Endodermal cell (in vitro differentiated cells): ENCODE measurements at regions not wholly inside any gene's neighbourhood (a gene's known extent, or its start where the extent isn't known, plus 50 kb on each side); places are given as distances from the start of the nearest gene placed in this dataset.

Experiments
- DNase-seq: peaks from one replicate; pipeline ENCODE4 v3.0.0-alpha.2; 2017
- H3K27ac ChIP-seq: 2 replicates; pipeline ENCODE4 v1.5.1; 2013; ENCODE audit warnings: mild to moderate bottlenecking, low read depth, low read length, moderate library complexity
- H3K27me3 ChIP-seq: 2 replicates; pipeline ENCODE4 v1.6.1; 2013; ENCODE audit warnings: mild to moderate bottlenecking, low read length, moderate library complexity; ENCODE audit not compliant: insufficient read depth, control insufficient read depth, poor library complexity, severe bottlenecking
- H3K36me3 ChIP-seq: 2 replicates; pipeline ENCODE4 v1.7.0; 2013; ENCODE audit warnings: mild to moderate bottlenecking, low read length, moderate library complexity; ENCODE audit not compliant: control insufficient read depth, insufficient read depth
- H3K4me1 ChIP-seq: one replicate; pipeline ENCODE4 v1.7.0; 2013; ENCODE audit warnings: low read length; ENCODE audit not compliant: control insufficient read depth, insufficient read depth
- H3K4me3 ChIP-seq: 2 replicates; pipeline ENCODE4 v1.5.1; 2013; ENCODE audit warnings: mild to moderate bottlenecking, low read length, moderate library complexity
- H3K9ac ChIP-seq: 2 replicates; pipeline ENCODE4 v1.6.1; 2013; ENCODE audit warnings: mild to moderate bottlenecking, low read length, moderate library complexity; ENCODE audit not compliant: poor library complexity, severe bottlenecking; ENCODE audit errors: extremely low read depth
- H3K9me3 ChIP-seq: 2 replicates; pipeline ENCODE4 v1.6.1; 2013; ENCODE audit warnings: mild to moderate bottlenecking, low read length, moderate library complexity; ENCODE audit not compliant: control insufficient read depth
- H3K27ac Mint-ChIP-seq: 2 replicates; pipeline ENCODE4 v1.8.0; 2020; ENCODE audit warnings: mixed read lengths
- H3K27me3 Mint-ChIP-seq: 2 replicates; pipeline ENCODE4 v1.8.0; 2021; ENCODE audit warnings: mild to moderate bottlenecking, mixed read lengths; ENCODE audit not compliant: insufficient read depth
- H3K36me3 Mint-ChIP-seq: 2 replicates; pipeline ENCODE4 v1.8.0; 2020; ENCODE audit warnings: low read depth, mixed read lengths
- H3K4me1 Mint-ChIP-seq: 2 replicates; pipeline ENCODE4 v1.8.0; 2020; ENCODE audit warnings: mixed read lengths
- H3K4me3 Mint-ChIP-seq: 2 replicates; pipeline ENCODE4 v1.8.0; 2020; ENCODE audit warnings: mild to moderate bottlenecking, moderate library complexity, mixed read lengths
- H3K9me3 Mint-ChIP-seq: 2 replicates; pipeline ENCODE4 v1.8.0; 2020; ENCODE audit warnings: mild to moderate bottlenecking, mixed read lengths
- CTCF ChIP-seq: fragments of 200-600 bp; sonication (generic); conservative IDR thresholded peaks from 2 replicates; pipeline ENCODE4 v1.5.0; 2021; ENCODE audit warnings: antibody characterized with exemption, mild to moderate bottlenecking
- WGBS, 2 experiments: methylation state at CpG; one replicate each; pipeline versions ENCODE4 v1.1.5 to v1.1.7; 2013; ENCODE audit warnings: missing lambda C conversion rate in 2 of 2, mixed read lengths in 1 of 2; ENCODE audit not compliant: insufficient coverage in 1 of 2, insufficient read length in 1 of 2; 5-methylcytosine and 5-hydroxymethylcytosine counted together

- peak; percentile 38 for TF ChIP-seq CTCF
- Mint-ChIP-seq H3K9me3 (no peaks in the 10 kb centered on the region), H3K4me3 (no peak overlapping the region), H3K27me3 (no peaks in the 10 kb centered on the region), H3K36me3 (no peaks in the 10 kb centered on the region), H3K27ac (no peak overlapping the region), H3K4me1 (no peaks in the 10 kb centered on the region)
- Histone ChIP-seq H3K27me3 (no peaks in the 10 kb centered on the region), H3K36me3 (no peaks in the 10 kb centered on the region), H3K9ac (no peak overlapping the region), H3K4me1 (no peaks in the 10 kb centered on the region), H3K9me3 (no peaks in the 10 kb centered on the region), H3K4me3 (no peak overlapping the region), H3K27ac (no peak overlapping the region)
- DNase-seq = no peak
- WGBS, 2 experiments = 51 to 71% methylated on average over 10 to 12 of the region's 12 CpGs
Observed at GRCh38 chr20:62583424-62583920, 58.8 kb upstream of the SLCO4A1 start.

- no peaks in the 10 kb centered on the region for H3K9me3 ChIP-seq
- no peaks in the 10 kb centered on the region for H3K9me3 Mint-ChIP-seq
- H3K27me3 ChIP-seq = no peaks in the 10 kb centered on the region
- no peaks in the 10 kb centered on the region for H3K4me1 Mint-ChIP-seq
- no peak overlapping the region for H3K4me3 Mint-ChIP-seq
- no peaks in the 10 kb centered on the region for H3K27me3 Mint-ChIP-seq
- no peak overlapping the region for H3K27ac ChIP-seq
- H3K4me1 ChIP-seq = no peaks in the 10 kb centered on the region
- WGBS, 2 experiments = 76 to 84% methylated on average over 11 to 16 of the region's 16 CpGs
- H3K27ac Mint-ChIP-seq = no peak overlapping the region
- DNase-seq = no peak
- no peaks in the 10 kb centered on the region for H3K36me3 Mint-ChIP-seq
- no peak for TF ChIP-seq CTCF
- no peak overlapping the region for H3K9ac ChIP-seq
- H3K36me3 ChIP-seq = no peaks in the 10 kb centered on the region
- H3K4me3 ChIP-seq = no peak overlapping the region
Observed at GRCh38 chr20:62584671-62585460, 57.4 kb upstream of the SLCO4A1 start.

GRCh38 chr20:62585461-62585970 lies 56.8 kb upstream of the SLCO4A1 start:
- DNase-seq = no peak
- H3K4me3 Mint-ChIP-seq = no peak overlapping the region
- 76 to 86% methylated on average over 10 to 22 of the region's 22 CpGs for WGBS, 2 experiments
- no peaks in the 10 kb centered on the region for H3K36me3 ChIP-seq
- no peaks in the 10 kb centered on the region for H3K4me1 ChIP-seq
- no peak for TF ChIP-seq CTCF
- H3K27ac Mint-ChIP-seq = no peak overlapping the region
- no peaks in the 10 kb centered on the region for H3K27me3 Mint-ChIP-seq
- no peaks in the 10 kb centered on the region for H3K4me1 Mint-ChIP-seq
- no peaks in the 10 kb centered on the region for H3K9me3 Mint-ChIP-seq
- H3K27ac ChIP-seq = no peak overlapping the region
- H3K36me3 Mint-ChIP-seq = no peaks in the 10 kb centered on the region
- no peak overlapping the region for H3K4me3 ChIP-seq
- no peaks in the 10 kb centered on the region for H3K27me3 ChIP-seq
- H3K9ac ChIP-seq = no peak overlapping the region
- H3K9me3 ChIP-seq = no peaks in the 10 kb centered on the region
